ENCODE measurements at regions not wholly inside any gene's neighbourhood (a gene's known extent, or its start where the extent isn't known, plus 50 kb on each side); places are given as distances from the start of the nearest gene placed in this dataset.

DNA sequence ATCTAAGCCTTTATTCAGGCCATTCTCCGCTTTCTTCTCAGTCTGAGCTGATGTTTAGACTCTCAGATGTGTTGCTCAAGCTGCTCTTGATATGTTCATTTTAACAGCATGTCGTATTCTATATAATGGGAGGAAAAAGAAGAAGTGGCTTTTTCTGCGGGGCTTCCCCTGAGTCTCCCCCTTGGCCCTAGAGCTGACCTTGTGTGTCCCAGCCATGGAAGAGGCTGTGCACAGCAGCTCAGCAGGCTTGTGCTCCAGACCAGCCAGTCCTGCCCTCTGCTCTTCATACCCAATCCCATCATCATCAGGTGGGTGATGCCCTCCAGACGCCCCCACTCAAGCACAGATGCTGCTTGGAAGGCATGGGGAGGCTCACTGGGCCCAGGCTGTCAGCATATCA lies 155.1 kb upstream of the CELF4 start:
- 6% methylated on average over 4 of the region's 4 CpGs for WGBS (ENCODE audit: insufficient coverage, insufficient replicate concordance, low lambda C conversion rate, missing lambda C conversion rate)
- no peak for FAIRE-seq
- no TSS peak for BruUV-seq (replicated peaks)

DNA sequence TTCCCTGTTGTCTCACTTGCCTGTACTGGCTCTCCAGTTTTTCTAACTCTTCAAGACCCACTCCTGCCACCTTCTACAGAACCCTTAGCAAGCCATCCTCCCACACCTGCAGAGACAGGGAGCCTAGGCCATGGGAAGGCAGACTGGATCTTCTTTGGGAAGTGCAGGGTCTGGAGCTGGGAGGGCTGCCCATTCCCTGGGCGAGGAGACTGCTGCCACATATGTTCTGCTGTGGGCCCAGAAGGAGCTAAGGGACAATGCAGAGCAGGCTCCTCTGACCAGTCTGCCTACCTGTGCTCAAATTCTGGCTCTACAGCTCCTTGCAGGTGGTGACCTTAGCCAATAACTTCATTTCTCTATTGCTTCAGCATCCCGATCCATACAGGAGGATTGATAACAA lies 152.1 kb upstream of the CELF4 start:
- Histone ChIP-seq H3K4me2 (ENCODE audit: control insufficient read depth, insufficient read depth) (no peak overlapping the region), H3K4me1 (ENCODE audit: control insufficient read depth, insufficient read depth, low read length) (no peaks in the 10 kb centered on the region), H3K27me3 (replicated peaks in 1 of 2; ENCODE audit: control insufficient read depth in 2 of 2, insufficient read depth in 2 of 2, low read length in 1 of 2) (no peaks in the 10 kb centered on the region), H3K9ac (ENCODE audit: control insufficient read depth, insufficient read depth, low read length) (no peak overlapping the region), H4K20me1 (ENCODE audit: control insufficient read depth, insufficient read depth) (no peaks in the 10 kb centered on the region), H2AFZ (ENCODE audit: control insufficient read depth, low read depth, low read length) (no peak overlapping the region), H3K27ac (ENCODE audit: control insufficient read depth, insufficient read depth) (no peak overlapping the region), H3K4me3 (no peak overlapping the region), H3K36me3 (ENCODE audit: control insufficient read depth in 2 of 2, insufficient read depth in 2 of 2, low read length in 1 of 2) (no peaks in the 10 kb centered on the region), H3K79me2 (ENCODE audit: control insufficient read depth, insufficient read depth, low read length) (no peaks in the 10 kb centered on the region), H3K9me3 (replicated peaks; ENCODE audit: control insufficient read depth, insufficient read depth, low read length) (no peaks in the 10 kb centered on the region)
- DNase-seq (ENCODE audit: low read depth, low spot score): no peak
- ChIA-PET POLR2A (no interaction called here), SMC1A (ENCODE audit: uncharacterized antibody, unreplicated experiment) (no interaction called here), RAD21 (ENCODE audit: unreplicated experiment) (no interaction called here), CTCF (no interaction called here)
- TF ChIP-seq GABPA (IDR thresholded peaks at IDR 0.05; ENCODE audit: low read depth) (no peak), POLR2AphosphoS5 (IDR thresholded peaks at IDR 0.05; ENCODE audit: low read length) (no peak), TCF7 (IDR thresholded peaks at IDR 0.05; ENCODE audit: borderline replicate concordance) (no peak), BRCA1 (IDR thresholded peaks at IDR 0.05; ENCODE audit: low read depth, low read length) (no peak), HDAC6 (IDR thresholded peaks at IDR 0.05; ENCODE audit: unreplicated experiment) (no peak), RUNX3 (IDR thresholded peaks at IDR 0.05; ENCODE audit: low read length) (no peak), ATF7 (IDR thresholded peaks at IDR 0.05; ENCODE audit: low read depth) (no peak), HDAC2 (IDR thresholded peaks at IDR 0.05) (no peak), MEF2B (IDR thresholded peaks at IDR 0.05; ENCODE audit: partially characterized antibody, poor library complexity, severe bottlenecking) (no peak), EZH2 (IDR thresholded peaks at IDR 0.05; ENCODE audit: borderline replicate concordance, control insufficient read depth, low read depth, low read length) (no peak), WRNIP1 (IDR thresholded peaks at IDR 0.05; ENCODE audit: borderline replicate concordance, low read depth, low read length) (no peak), EED (IDR thresholded peaks at IDR 0.05; ENCODE audit: low read depth) (no peak)
- TF ChIP-seq, protein P1, sequence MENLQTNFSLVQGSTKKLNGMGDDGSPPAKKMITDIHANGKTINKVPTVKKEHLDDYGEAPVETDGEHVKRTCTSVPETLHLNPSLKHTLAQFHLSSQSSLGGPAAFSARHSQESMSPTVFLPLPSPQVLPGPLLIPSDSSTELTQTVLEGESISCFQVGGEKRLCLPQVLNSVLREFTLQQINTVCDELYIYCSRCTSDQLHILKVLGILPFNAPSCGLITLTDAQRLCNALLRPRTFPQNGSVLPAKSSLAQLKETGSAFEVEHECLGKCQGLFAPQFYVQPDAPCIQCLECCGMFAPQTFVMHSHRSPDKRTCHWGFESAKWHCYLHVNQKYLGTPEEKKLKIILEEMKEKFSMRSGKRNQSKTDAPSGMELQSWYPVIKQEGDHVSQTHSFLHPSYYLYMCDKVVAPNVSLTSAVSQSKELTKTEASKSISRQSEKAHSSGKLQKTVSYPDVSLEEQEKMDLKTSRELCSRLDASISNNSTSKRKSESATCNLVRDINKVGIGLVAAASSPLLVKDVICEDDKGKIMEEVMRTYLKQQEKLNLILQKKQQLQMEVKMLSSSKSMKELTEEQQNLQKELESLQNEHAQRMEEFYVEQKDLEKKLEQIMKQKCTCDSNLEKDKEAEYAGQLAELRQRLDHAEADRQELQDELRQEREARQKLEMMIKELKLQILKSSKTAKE (IDR thresholded peaks at IDR 0.05; ENCODE audit: low read depth, poor library complexity, severe bottlenecking): no peak
- 0% methylated on average over 2 of the region's 2 CpGs for WGBS (ENCODE audit: insufficient coverage, insufficient replicate concordance, low lambda C conversion rate, missing lambda C conversion rate)
- in situ Hi-C loops (cut with MboI) (no loop called here), intact Hi-C loops (cut with micrococcal nuclease; ENCODE audit: unreplicated experiment) (no loop called here)
- no peak for ATAC-seq
- no peak for FAIRE-seq
- no TSS peak for BruUV-seq (replicated peaks)

More for the DNA sequence above, 155.1 kb upstream of the CELF4 start:
- Histone ChIP-seq H3K27ac (ENCODE audit: control insufficient read depth, insufficient read depth) (no peak overlapping the region), H4K20me1 (ENCODE audit: control insufficient read depth, insufficient read depth) (no peaks in the 10 kb centered on the region), H3K79me2 (ENCODE audit: control insufficient read depth, insufficient read depth, low read length) (no peaks in the 10 kb centered on the region), H3K36me3 (ENCODE audit: control insufficient read depth in 2 of 2, insufficient read depth in 2 of 2, low read length in 1 of 2) (no peaks in the 10 kb centered on the region), H3K4me2 (ENCODE audit: control insufficient read depth, insufficient read depth) (no peak overlapping the region), H3K9ac (ENCODE audit: control insufficient read depth, insufficient read depth, low read length) (no peak overlapping the region), H3K9me3 (replicated peaks; ENCODE audit: control insufficient read depth, insufficient read depth, low read length) (no peaks in the 10 kb centered on the region), H2AFZ (ENCODE audit: control insufficient read depth, low read depth, low read length) (no peak overlapping the region), H3K27me3 (replicated peaks in 1 of 2; ENCODE audit: control insufficient read depth in 2 of 2, insufficient read depth in 2 of 2, low read length in 1 of 2) (no peaks in the 10 kb centered on the region), H3K4me3 (no peak overlapping the region), H3K4me1 (ENCODE audit: control insufficient read depth, insufficient read depth, low read length) (no peaks in the 10 kb centered on the region)
- DNase-seq (ENCODE audit: low read depth, low spot score): no peak
- CTCF ChIA-PET: no interaction called here
- TF ChIP-seq SPI1 (IDR thresholded peaks at IDR 0.05; ENCODE audit: borderline replicate concordance, insufficient read depth, low read depth, low read length): peak; percentile 71
- peak; percentile 52; the same call in 1 of the 2 replicates for TF ChIP-seq NR2F1 (conservative IDR thresholded peaks at IDR 0.05)
- no peak for TF ChIP-seq NRF1 (conservative IDR thresholded peaks at IDR 0.05; ENCODE audit: low read depth, low read length)
- RAD21 ChIA-PET (ENCODE audit: unreplicated experiment): no interaction called here
- peak; percentile 38; the same call in 2 of the 3 replicates for ATAC-seq
- in situ Hi-C loops (cut with MboI) (no loop called here), intact Hi-C loops (cut with micrococcal nuclease; ENCODE audit: unreplicated experiment) (no loop called here)
- POLR2A ChIA-PET: no interaction called here
- SMC1A ChIA-PET (ENCODE audit: uncharacterized antibody, unreplicated experiment): interaction anchor here (0.7 kb wide), 1 partner anchor 1237 kb away, joined by 3 read pairs; no protein-coding TSS in a partner anchor

Measured in GM12878 (cell line).